GM12864 (cell line): ENCODE measurements at regions not wholly inside any gene's neighbourhood (a gene's known extent, or its start where the extent isn't known, plus 50 kb on each side); places are given as distances from the start of the nearest gene placed in this dataset.
A peak's percentile ranks its signal among the peaks of the same experiment; 100 is the strongest.
"Not testable (repeated sequence)": the region's sequence is repeated elsewhere in the genome, so short reads cannot be mapped to it uniquely, and the experiment has no call there.

Experiments used
- DNase-seq: peaks from one replicate; pipeline ENCODE4 v3.0.0-alpha.2; 2011; ENCODE audit warnings: low read depth
- H3K4me3 ChIP-seq: 2 replicates; pipeline ENCODE4 v1.5.1; 2011; ENCODE audit warnings: mild to moderate bottlenecking, low read depth, low read length, control low read depth
- CTCF ChIP-seq: IDR thresholded peaks from 2 replicates; pipeline ENCODE4 v1.5.1; 2011; ENCODE audit warnings: low read depth, mild to moderate bottlenecking, moderate library complexity, low read length, control low read depth, inconsistent platforms; ENCODE audit errors: missing control alignments

- peak; percentile 68 for TF ChIP-seq CTCF
- not testable (repeated sequence) for DNase-seq, H3K4me3 ChIP-seq
These were observed 883.8 kb downstream of the TMEM121 start for GRCh38 chr14:106410229-106410628.

GRCh38 chr14:106414464-106414863 lies 888.1 kb downstream of the TMEM121 start:
- TF ChIP-seq CTCF = no peak
- DNase-seq = no peak
- H3K4me3 ChIP-seq = no peak overlapping the region

- DNase-seq = peak; percentile 90
- TF ChIP-seq CTCF = peak; percentile 100
- H3K4me3 ChIP-seq = no peak overlapping the region
These were observed 891.1 kb downstream of the TMEM121 start for GRCh38 chr14:106417224-106418049.

GRCh38 chr14:106419376-106419965 lies 893.1 kb downstream of the TMEM121 start:
- DNase-seq = no peak

GRCh38 chr14:106421431-106422033 lies 895.1 kb downstream of the TMEM121 start:
- H3K4me3 ChIP-seq, DNase-seq: not testable (repeated sequence)
- peak; percentile 68 for TF ChIP-seq CTCF

More at GRCh38 chr14:106419376-106419965, 893.1 kb downstream of the TMEM121 start:
- H3K4me3 ChIP-seq = no peak overlapping the region
- no peak for TF ChIP-seq CTCF

- DNase-seq = no peak
- no peak for TF ChIP-seq CTCF
- no peak overlapping the region for H3K4me3 ChIP-seq
These were observed 895.7 kb downstream of the TMEM121 start for GRCh38 chr14:106422066-106422465.

- not testable (repeated sequence) for H3K4me3 ChIP-seq, DNase-seq
These were observed 898.8 kb downstream of the TMEM121 start for GRCh38 chr14:106425150-106425549.
